Neural progenitor cell (in vitro differentiated cells): ENCODE measurements at regions not wholly inside any gene's neighbourhood (a gene's known extent, or its start where the extent isn't known, plus 50 kb on each side); places are given as distances from the start of the nearest gene placed in this dataset.

Experiments used
- EZH2 ChIP-seq: fragments of 200-600 bp; sonication (generic); IDR thresholded peaks from 2 replicates; pipeline ENCODE4 v1.6.1; 2017; ENCODE audit warnings: antibody characterized with exemption, mild to moderate bottlenecking, moderate library complexity
- TF ChIP-seq, protein P1 (sequence below): fragments of 200-600 bp; sonication (generic); IDR thresholded peaks from 2 replicates; pipeline ENCODE4 v1.5.1; 2017; ENCODE audit warnings: antibody characterized with exemption, mild to moderate bottlenecking

DNA sequence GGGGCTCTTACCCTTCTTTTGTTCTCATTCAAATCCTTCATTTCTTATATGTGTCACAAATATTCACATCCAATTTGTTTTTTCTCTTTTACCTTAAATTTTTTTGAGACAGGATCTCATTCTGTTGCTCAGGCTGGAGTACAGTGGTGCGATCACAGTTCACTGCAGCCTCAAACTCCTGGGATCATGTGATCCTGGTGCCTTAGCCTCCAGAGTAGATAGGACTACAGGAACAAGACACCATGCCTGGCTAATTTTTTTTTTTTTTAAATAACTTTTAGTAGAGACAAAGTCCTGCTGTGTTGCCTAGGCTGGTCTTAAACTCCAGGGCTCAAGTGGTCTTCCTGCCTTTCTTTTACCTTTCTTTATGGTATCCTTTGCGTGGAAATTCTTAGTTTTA, 66.5 kb downstream of the POLR2M start:
- TF ChIP-seq, protein P1, sequence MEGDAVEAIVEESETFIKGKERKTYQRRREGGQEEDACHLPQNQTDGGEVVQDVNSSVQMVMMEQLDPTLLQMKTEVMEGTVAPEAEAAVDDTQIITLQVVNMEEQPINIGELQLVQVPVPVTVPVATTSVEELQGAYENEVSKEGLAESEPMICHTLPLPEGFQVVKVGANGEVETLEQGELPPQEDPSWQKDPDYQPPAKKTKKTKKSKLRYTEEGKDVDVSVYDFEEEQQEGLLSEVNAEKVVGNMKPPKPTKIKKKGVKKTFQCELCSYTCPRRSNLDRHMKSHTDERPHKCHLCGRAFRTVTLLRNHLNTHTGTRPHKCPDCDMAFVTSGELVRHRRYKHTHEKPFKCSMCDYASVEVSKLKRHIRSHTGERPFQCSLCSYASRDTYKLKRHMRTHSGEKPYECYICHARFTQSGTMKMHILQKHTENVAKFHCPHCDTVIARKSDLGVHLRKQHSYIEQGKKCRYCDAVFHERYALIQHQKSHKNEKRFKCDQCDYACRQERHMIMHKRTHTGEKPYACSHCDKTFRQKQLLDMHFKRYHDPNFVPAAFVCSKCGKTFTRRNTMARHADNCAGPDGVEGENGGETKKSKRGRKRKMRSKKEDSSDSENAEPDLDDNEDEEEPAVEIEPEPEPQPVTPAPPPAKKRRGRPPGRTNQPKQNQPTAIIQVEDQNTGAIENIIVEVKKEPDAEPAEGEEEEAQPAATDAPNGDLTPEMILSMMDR: no peak
- no peak for TF ChIP-seq EZH2
